ENCODE measurements at regions not wholly inside any gene's neighbourhood (a gene's known extent, or its start where the extent isn't known, plus 50 kb on each side); places are given as distances from the start of the nearest gene placed in this dataset.

- no peak overlapping the region for H3K27ac ChIP-seq
- intact Hi-C loops (cut with DNase I; ENCODE audit: low total_unique reads) (no loop called here), in situ Hi-C loops (cut with MboI; ENCODE audit: low pct_ligation_motif_present in 1 of 4, low pct_unique_long_range_greater_than_20kb in 1 of 4, low sequenced_read_pairs in 3 of 4) (no loop called here)
- H3K36me3 ChIP-seq, result no peaks in the 10 kb centered on the region
- H3K27me3 ChIP-seq, result peaks cover 4% of the 10 kb centered on the region
- H3K9me3 ChIP-seq, result no peaks in the 10 kb centered on the region
- WGBS, 2 donors (ENCODE audit: low coverage in 1 of 2), result 44 to 83% methylated on average over 1 to 6 of the region's 6 CpGs
- H3K4me1 ChIP-seq, result no peaks in the 10 kb centered on the region
- no peak for DNase-seq
- H3K4me3 ChIP-seq, result no peak overlapping the region
- no peak for TF ChIP-seq POLR2AphosphoS5 (IDR thresholded peaks at IDR 0.05)
- TF ChIP-seq EP300 (IDR thresholded peaks at IDR 0.05; ENCODE audit: low read depth), result no peak
- no peak for TF ChIP-seq CTCF (IDR thresholded peaks at IDR 0.05)
- no peak for TF ChIP-seq POLR2A (IDR thresholded peaks at IDR 0.05)
Observed at GRCh38 chr17:33892717-33893591, 362.1 kb upstream of the CCL2 start.

- in situ Hi-C loops (cut with MboI; ENCODE audit: low pct_ligation_motif_present in 1 of 4, low pct_unique_long_range_greater_than_20kb in 1 of 4, low sequenced_read_pairs in 3 of 4) (no loop called here), intact Hi-C loops (cut with DNase I; ENCODE audit: low total_unique reads) (no loop called here)
- 44 to 71% methylated on average over 2 to 3 of the region's 3 CpGs for WGBS, 2 donors (ENCODE audit: low coverage in 1 of 2)
Observed at GRCh38 chr17:33895491-33895890, 359.6 kb upstream of the CCL2 start.

GRCh38 chr17:33896263-33896662 is 358.8 kb upstream of the CCL2 start:
- peaks cover 8% of the 10 kb centered on the region for H3K27me3 ChIP-seq
- intact Hi-C loops (cut with DNase I; ENCODE audit: low total_unique reads) (no loop called here), in situ Hi-C loops (cut with MboI; ENCODE audit: low pct_ligation_motif_present in 1 of 4, low pct_unique_long_range_greater_than_20kb in 1 of 4, low sequenced_read_pairs in 3 of 4) (no loop called here)
- H3K36me3 ChIP-seq, result no peaks in the 10 kb centered on the region
- TF ChIP-seq POLR2AphosphoS5 (IDR thresholded peaks at IDR 0.05) (no peak), EP300 (IDR thresholded peaks at IDR 0.05; ENCODE audit: low read depth) (no peak), POLR2A (IDR thresholded peaks at IDR 0.05) (no peak), CTCF (IDR thresholded peaks at IDR 0.05) (no peak)
- DNase-seq, result no peak
- 55 to 70% methylated on average over 4 to 6 of the region's 6 CpGs for WGBS, 2 donors (ENCODE audit: low coverage in 1 of 2)
- no peak overlapping the region for H3K27ac ChIP-seq
- H3K4me3 ChIP-seq, result no peak overlapping the region
- H3K9me3 ChIP-seq, result no peaks in the 10 kb centered on the region
- H3K4me1 ChIP-seq, result no peaks in the 10 kb centered on the region

More at GRCh38 chr17:33895491-33895890, 359.6 kb upstream of the CCL2 start:
- no peak for TF ChIP-seq POLR2A (IDR thresholded peaks at IDR 0.05)
- TF ChIP-seq EP300 (IDR thresholded peaks at IDR 0.05; ENCODE audit: low read depth), result no peak
- TF ChIP-seq CTCF (IDR thresholded peaks at IDR 0.05), result no peak
- no peak for TF ChIP-seq POLR2AphosphoS5 (IDR thresholded peaks at IDR 0.05)
- Histone ChIP-seq H3K9me3 (no peaks in the 10 kb centered on the region), H3K4me3 (no peak overlapping the region), H3K27me3 (peaks cover 4% of the 10 kb centered on the region), H3K36me3 (no peaks in the 10 kb centered on the region), H3K27ac (no peak overlapping the region), H3K4me1 (no peaks in the 10 kb centered on the region)
- no peak for DNase-seq

GRCh38 chr17:33901085-33901484 is 354.0 kb upstream of the CCL2 start:
- no peak for TF ChIP-seq CTCF (IDR thresholded peaks at IDR 0.05)
- no peak for TF ChIP-seq POLR2A (IDR thresholded peaks at IDR 0.05)
- no peak for TF ChIP-seq EP300 (IDR thresholded peaks at IDR 0.05; ENCODE audit: low read depth)
- TF ChIP-seq POLR2AphosphoS5 (IDR thresholded peaks at IDR 0.05), result no peak
- Histone ChIP-seq H3K4me1 (no peaks in the 10 kb centered on the region), H3K4me3 (no peak overlapping the region), H3K9me3 (no peaks in the 10 kb centered on the region), H3K27ac (no peak overlapping the region), H3K36me3 (no peaks in the 10 kb centered on the region), H3K27me3 (peaks cover 8% of the 10 kb centered on the region)
- in situ Hi-C loops (cut with MboI; ENCODE audit: low pct_ligation_motif_present in 1 of 4, low pct_unique_long_range_greater_than_20kb in 1 of 4, low sequenced_read_pairs in 3 of 4), result no loop called here
- intact Hi-C loops (cut with DNase I; ENCODE audit: low total_unique reads), result no loop called here
- DNase-seq, result no peak
- WGBS, 2 donors (ENCODE audit: low coverage in 1 of 2), result 67 to 80% methylated on average over 2 of the region's 2 CpGs

Measured in transverse colon (tissue), 4 donors.